Rectal smooth muscle tissue (tissue), 1 donor: ENCODE measurements at regions not wholly inside any gene's neighbourhood (a gene's known extent, or its start where the extent isn't known, plus 50 kb on each side); places are given as distances from the start of the nearest gene placed in this dataset.

ENCODE experiments used
- H3K27ac ChIP-seq: one replicate; pipeline ENCODE4 v1.7.0; 2013; ENCODE audit warnings: low read depth, low read length, inconsistent platforms
- H3K27me3 ChIP-seq: one replicate; pipeline ENCODE4 v1.7.0; 2013; ENCODE audit warnings: low read length; ENCODE audit not compliant: control insufficient read depth, insufficient read depth
- H3K36me3 ChIP-seq: one replicate; pipeline ENCODE4 v1.7.0; 2013; ENCODE audit warnings: low read length; ENCODE audit not compliant: control insufficient read depth, insufficient read depth
- H3K4me1 ChIP-seq: one replicate; pipeline ENCODE4 v1.7.0; 2013; ENCODE audit warnings: low read length; ENCODE audit not compliant: control insufficient read depth, insufficient read depth
- H3K4me3 ChIP-seq: one replicate; pipeline ENCODE4 v1.7.0; 2013; ENCODE audit warnings: low read length
- H3K9ac ChIP-seq: one replicate; pipeline ENCODE4 v1.7.0; 2013; ENCODE audit warnings: low read length

DNA sequence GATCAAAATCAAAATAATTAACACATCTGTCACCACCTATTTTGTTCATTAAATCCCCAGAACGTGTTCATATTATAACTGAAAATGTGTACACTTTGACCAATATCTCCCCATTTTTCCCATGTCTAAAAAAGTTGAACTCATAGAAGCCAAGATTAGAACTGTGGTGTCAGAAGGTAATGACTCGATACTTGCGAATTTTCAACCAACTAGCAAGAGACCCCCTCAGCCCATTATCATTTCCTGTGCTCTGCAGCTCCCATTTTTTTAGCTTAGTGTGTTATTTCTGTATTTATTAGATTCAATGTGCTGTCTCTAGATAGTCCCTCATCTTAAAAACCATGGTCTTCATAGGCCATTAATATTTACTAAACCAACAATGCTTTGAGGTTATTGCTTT, 248.7 kb upstream of the PIK3C3 start:
- no peak overlapping the region for H3K27ac ChIP-seq
- H3K4me1 ChIP-seq, result no peaks in the 10 kb centered on the region
- H3K9ac ChIP-seq, result no peak overlapping the region
- no peaks in the 10 kb centered on the region for H3K36me3 ChIP-seq
- no peaks in the 10 kb centered on the region for H3K27me3 ChIP-seq
- H3K4me3 ChIP-seq, result no peak overlapping the region

DNA sequence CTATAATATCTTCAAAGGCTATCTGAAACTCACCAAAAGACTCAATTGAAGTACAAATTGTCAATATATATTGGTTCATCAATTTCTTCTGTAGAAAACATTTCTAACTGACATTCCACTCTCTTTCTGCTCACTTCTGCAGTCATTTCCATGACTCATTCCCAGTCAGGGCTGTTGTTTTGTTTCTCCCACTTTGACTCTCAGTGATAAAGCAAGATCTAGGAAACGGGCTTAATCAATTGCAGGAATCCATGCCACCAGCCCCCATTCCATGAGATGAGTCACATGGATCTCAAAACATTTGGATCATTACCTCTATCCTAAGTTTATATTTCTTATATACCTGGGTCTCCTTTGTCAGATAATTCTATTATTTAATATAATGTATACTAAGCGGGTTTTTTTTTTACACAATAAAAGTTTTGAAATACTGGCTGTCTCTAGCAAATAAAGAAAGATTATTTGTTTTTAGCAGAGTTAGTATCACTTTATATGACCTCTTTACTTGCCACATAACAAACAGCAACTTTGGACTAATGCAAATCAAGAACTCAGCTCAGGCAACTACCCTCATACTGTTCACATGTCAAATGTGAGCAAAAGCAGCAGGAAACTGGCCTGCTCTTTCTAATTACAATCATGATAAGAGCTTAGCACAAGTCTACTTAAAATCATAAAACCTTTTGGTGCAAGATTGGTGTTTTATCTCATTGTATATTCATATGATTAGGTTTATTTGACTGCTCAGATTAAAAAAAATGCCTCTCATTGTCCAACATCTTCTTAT, 251.1 kb upstream of the PIK3C3 start:
- no peak overlapping the region for H3K4me3 ChIP-seq
- H3K27ac ChIP-seq, result no peak overlapping the region
- H3K4me1 ChIP-seq, result no peaks in the 10 kb centered on the region
- H3K9ac ChIP-seq, result no peak overlapping the region
- H3K27me3 ChIP-seq, result no peaks in the 10 kb centered on the region
- no peaks in the 10 kb centered on the region for H3K36me3 ChIP-seq

DNA sequence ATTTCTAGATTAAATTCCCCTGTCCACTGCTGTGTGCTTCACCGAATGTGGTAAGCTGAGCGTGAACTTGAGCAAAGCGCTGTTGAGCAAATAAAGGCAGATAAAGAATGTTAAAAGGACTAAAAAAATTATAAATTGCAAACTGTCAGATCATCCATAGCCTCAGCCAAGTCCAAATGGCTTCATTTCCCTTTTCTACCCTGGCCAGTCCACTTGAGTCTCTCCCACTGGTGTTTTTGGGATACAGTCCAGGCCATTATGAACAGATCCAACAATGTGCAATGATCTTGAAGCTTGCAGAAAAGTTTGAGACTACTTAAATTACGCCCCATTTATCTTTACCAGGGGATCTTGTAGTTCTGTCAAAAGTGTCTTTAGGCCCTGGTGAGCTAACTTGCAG, 254.6 kb upstream of the PIK3C3 start:
- H3K4me3 ChIP-seq, result no peak overlapping the region
- no peaks in the 10 kb centered on the region for H3K4me1 ChIP-seq
- no peak overlapping the region for H3K9ac ChIP-seq
- no peaks in the 10 kb centered on the region for H3K36me3 ChIP-seq
- no peak overlapping the region for H3K27ac ChIP-seq
- no peaks in the 10 kb centered on the region for H3K27me3 ChIP-seq

DNA sequence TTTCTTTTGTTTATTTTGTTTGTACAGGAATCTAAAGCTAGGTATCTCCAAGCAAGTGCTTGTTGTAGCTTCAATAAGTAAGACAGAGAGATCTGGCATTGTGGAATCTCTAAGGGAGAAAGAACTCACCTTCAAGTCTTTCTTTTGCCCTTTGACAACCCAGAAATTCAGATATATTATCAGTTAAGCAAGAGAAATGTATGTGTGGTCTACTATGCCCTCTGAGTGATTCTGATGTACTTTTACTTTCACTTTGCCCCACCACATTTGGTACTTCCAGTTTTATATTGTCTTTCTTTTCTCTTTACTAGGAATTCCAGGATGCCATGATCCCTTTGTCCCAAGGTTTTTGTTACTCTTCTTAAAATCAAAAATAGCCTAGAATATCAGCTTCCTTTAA, 259.6 kb upstream of the PIK3C3 start:
- Histone ChIP-seq H3K27ac (no peak overlapping the region), H3K36me3 (no peaks in the 10 kb centered on the region), H3K27me3 (no peaks in the 10 kb centered on the region), H3K9ac (no peak overlapping the region), H3K4me1 (no peaks in the 10 kb centered on the region), H3K4me3 (no peak overlapping the region)

DNA sequence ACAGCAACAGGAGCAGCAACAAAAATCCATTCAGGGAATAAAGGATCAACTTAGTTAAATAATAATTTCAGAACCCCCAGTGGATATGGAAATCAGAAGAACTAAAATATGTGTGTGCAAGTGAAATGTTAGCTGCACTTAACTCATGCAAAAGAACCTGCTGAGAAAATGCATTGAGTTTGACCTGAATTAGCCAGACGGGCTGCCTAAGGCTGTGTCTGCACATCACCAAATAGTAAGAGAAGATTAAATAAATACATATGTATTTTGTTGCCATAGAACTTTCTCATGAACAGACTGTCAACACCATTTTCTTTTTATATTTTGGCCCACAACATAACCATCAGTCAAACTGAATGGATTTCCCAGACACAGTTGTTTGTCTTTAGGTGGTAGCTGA, 262.0 kb upstream of the PIK3C3 start:
- no peaks in the 10 kb centered on the region for H3K36me3 ChIP-seq
- H3K9ac ChIP-seq, result no peak overlapping the region
- no peak overlapping the region for H3K27ac ChIP-seq
- no peaks in the 10 kb centered on the region for H3K27me3 ChIP-seq
- no peak overlapping the region for H3K4me3 ChIP-seq
- H3K4me1 ChIP-seq, result no peaks in the 10 kb centered on the region

DNA sequence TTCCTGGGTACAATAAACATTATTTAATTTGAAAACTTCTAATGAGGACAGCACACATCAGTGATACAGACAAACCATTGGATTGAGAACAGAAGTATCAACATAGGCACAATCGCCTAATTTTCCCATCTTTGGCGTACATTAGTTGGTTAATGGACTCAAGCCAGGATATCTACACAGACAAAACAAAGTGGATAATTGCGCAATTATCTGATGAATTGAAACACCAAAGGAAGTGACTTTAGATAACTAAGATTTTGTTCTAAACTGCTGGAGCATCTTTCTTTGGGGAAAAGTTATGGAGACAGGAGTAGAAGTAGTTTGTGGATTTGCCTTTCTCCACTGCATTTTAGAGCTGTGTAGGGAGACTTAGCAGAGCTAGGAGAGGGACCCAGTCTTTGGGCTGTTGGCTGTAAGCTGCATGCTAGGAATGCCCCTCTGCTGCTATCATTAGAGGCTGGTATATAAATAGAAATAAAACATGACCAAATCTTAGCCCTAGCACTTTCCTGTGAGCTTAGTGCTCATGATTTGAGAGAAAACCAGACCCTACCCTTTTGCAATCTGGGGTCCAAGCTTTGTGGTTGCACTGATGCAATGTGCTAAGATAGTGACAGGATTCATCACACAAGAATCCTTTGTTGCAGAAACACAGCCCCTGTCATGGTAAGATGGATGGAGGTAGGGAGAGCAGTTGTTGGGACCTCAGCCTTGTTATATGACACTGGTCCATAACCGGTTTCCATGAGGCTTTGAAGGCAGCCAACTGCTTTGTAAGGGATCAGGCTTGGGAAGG, 264.5 kb upstream of the PIK3C3 start:
- Histone ChIP-seq H3K27ac (no peak overlapping the region), H3K9ac (no peak overlapping the region), H3K4me3 (no peak overlapping the region), H3K36me3 (no peaks in the 10 kb centered on the region), H3K4me1 (no peaks in the 10 kb centered on the region), H3K27me3 (no peaks in the 10 kb centered on the region)

DNA sequence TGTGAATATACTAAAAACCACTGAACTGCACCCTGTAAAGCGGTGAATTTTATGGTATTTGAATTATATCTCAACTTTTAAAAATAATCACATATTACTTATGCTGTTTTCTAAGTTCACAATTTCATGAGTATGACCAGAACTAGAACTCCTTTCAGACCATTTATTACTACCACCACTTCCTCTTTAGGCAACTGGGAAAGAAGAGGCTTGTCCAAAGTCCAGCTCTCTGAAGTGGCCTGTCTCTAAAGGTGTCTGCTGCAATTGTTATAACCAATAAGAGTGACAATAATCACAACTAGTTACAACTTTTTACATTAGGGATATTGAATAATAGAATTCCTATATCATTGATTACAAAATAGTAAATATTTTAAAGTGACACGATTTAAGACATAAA, 267.9 kb upstream of the PIK3C3 start:
- Histone ChIP-seq H3K27me3 (no peaks in the 10 kb centered on the region), H3K36me3 (no peaks in the 10 kb centered on the region), H3K9ac (no peak overlapping the region), H3K4me1 (no peaks in the 10 kb centered on the region), H3K4me3 (no peak overlapping the region), H3K27ac (no peak overlapping the region)

DNA sequence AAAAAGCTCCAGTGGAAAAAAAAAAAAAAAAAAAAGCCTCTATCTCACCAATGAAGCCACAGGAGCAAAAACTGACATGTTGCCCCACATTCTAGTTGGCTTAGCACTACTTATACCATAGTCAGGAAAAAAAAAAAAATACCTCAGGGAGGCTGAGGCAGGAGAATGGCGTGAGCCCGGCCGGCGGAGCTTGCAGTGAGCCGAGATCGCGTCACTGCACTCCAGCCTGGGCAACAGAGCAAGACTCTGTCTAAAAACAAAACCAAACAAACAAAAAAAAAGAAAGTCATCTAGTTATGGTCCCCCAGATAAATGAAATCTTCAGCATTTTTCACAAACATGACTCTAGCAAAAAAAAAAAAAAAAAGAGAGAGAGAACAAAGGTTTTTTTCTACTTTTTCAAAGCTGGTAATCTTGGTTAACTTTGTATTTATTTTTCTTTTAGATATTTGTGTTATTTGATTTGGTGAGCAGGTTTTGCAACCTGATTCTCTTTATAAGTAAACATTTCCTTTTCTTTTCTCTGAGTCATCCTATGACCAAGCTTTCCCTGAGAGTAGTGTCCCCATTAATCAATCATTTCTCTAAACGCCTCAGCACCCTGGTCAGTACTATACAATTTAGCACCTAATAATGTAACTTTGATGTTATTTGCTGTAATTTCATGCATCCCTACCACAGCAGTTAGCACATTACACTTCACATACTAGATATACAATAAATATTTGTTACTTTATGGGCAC, 273.7 kb upstream of the PIK3C3 start:
- Histone ChIP-seq H3K9ac (no peak overlapping the region), H3K27me3 (no peaks in the 10 kb centered on the region), H3K27ac (no peak overlapping the region), H3K4me1 (no peaks in the 10 kb centered on the region), H3K4me3 (no peak overlapping the region), H3K36me3 (no peaks in the 10 kb centered on the region)

DNA sequence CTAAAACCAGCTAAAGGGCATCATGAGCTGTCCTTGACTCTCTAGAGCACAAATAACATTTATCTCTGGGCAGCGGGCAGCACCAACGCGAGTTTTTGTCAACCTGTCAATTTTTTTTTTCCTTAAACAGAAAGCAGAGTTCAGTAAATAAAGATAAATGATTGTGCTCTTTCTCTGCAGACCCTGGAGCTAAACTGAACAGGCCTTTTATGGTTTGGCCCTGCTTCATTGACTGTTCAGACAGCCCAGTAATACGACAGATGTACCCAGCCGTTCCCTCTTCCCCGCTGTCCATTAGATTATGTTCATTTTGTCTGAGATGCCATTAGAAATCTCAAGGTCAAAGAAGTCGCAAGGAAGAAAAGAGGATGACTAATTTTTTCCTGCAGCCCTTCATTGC, 280.5 kb upstream of the PIK3C3 start:
- H3K27me3 ChIP-seq, result no peaks in the 10 kb centered on the region
- no peak overlapping the region for H3K4me3 ChIP-seq
- H3K4me1 ChIP-seq, result no peaks in the 10 kb centered on the region
- no peaks in the 10 kb centered on the region for H3K36me3 ChIP-seq
- no peak overlapping the region for H3K27ac ChIP-seq
- H3K9ac ChIP-seq, result no peak overlapping the region

DNA sequence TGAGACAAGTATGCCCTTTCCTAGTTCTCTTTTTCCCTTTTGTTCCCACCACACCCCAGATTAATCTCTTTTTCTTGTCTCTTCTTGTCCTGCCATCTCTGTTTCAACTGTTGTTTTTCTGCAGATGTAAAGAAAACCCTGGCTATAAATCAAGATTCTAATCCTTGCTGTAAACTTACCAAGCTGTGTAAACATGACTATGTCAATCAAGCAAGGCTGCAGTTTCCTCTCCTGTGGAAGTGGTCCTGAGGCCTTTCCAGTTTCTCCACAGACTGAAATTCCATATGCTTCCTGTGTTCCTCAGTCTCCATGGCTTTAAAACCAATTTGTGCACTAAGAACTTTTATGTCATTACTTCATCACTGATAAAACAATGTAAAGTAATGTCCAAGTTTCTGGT, 288.8 kb upstream of the PIK3C3 start:
- H3K9ac ChIP-seq, result no peak overlapping the region
- H3K4me1 ChIP-seq, result no peaks in the 10 kb centered on the region
- no peak overlapping the region for H3K4me3 ChIP-seq
- no peaks in the 10 kb centered on the region for H3K27me3 ChIP-seq
- H3K27ac ChIP-seq, result no peak overlapping the region
- no peaks in the 10 kb centered on the region for H3K36me3 ChIP-seq

DNA sequence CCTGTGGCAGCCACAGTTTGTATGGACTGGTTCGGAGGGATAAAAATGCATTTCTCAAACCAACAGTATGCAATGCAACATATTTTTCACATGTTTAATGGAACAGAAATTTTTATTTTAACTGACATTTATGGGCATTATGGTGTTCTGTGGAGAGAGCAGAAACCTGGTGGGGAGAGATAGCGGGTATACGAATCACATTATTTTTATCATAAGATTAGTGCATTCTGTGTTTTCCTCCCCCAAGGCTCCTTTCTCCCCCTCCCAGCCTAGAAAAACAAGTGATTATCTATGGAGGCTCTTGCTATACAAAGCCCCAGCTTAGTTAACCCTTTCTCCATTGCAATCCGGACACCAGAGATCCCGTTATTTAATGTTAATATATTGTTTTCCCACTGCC, 289.8 kb upstream of the PIK3C3 start:
- no peak overlapping the region for H3K4me3 ChIP-seq
- no peaks in the 10 kb centered on the region for H3K4me1 ChIP-seq
- no peak overlapping the region for H3K27ac ChIP-seq
- H3K27me3 ChIP-seq, result no peaks in the 10 kb centered on the region
- H3K9ac ChIP-seq, result no peak overlapping the region
- H3K36me3 ChIP-seq, result no peaks in the 10 kb centered on the region

DNA sequence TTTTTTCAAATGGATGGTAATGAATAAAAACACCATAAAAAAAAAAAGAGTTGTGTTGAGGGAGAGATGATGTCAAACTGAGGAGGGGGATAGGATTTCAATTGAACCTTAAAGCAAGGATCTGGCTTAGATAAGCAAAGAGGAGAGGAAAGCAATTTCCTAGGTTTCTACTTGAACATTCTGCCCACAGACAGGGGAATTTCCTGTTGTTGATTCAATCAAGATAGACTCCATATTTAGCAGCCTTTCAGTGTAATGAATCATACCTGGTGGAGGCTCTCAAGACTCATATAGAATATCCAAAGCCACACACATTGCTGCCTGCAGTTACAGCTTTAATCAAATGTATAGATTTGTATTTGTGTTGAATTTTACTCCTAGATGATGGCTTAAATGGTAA, 294.4 kb upstream of the PIK3C3 start:
- Histone ChIP-seq H3K4me3 (no peak overlapping the region), H3K27me3 (no peaks in the 10 kb centered on the region), H3K9ac (no peak overlapping the region)

More for the DNA sequence above, 294.4 kb upstream of the PIK3C3 start:
- Histone ChIP-seq H3K4me1 (no peaks in the 10 kb centered on the region), H3K36me3 (no peaks in the 10 kb centered on the region), H3K27ac (no peak overlapping the region)
